CD4-positive, alpha-beta memory T cell (primary cell): ENCODE measurements at regions not wholly inside any gene's neighbourhood (a gene's known extent, or its start where the extent isn't known, plus 50 kb on each side); places are given as distances from the start of the nearest gene placed in this dataset.

Source experiments
- CTCF ChIA-PET: fragments of 350-600 bp; sonication (Branson Sonifier 250); formaldehyde crosslinking; loops from one replicate; lab custom pipeline; 2021; ENCODE audit warnings: inconsistent platforms; ENCODE audit not compliant: partially characterized antibody; lab: Charles Lee
- POLR2A ChIA-PET: fragments of 350-600 bp; sonication (Branson Sonifier 250); formaldehyde crosslinking; loops from one replicate; lab custom pipeline; 2021; ENCODE audit not compliant: partially characterized antibody; lab: Charles Lee
- DNase-seq, 5 donors: peaks; one replicate each; pipeline versions ENCODE4 v3.0.0 to v3.0.0-alpha.2; 2020 to 2022; ENCODE audit warnings: mixed read lengths in 1 of 5
- H3K27ac ChIP-seq: one replicate; pipeline ENCODE4 v1.7.0; 2013; ENCODE audit warnings: low read depth, low read length
- H3K27me3 ChIP-seq: 2 replicates; pipeline ENCODE4 v1.7.0; 2013; ENCODE audit warnings: mild to moderate bottlenecking, low read length, moderate library complexity; ENCODE audit not compliant: insufficient read depth
- H3K36me3 ChIP-seq: 2 replicates; pipeline ENCODE4 v1.7.0; 2013; ENCODE audit warnings: mild to moderate bottlenecking, low read length, moderate library complexity; ENCODE audit not compliant: insufficient read depth
- H3K4me1 ChIP-seq: 2 replicates; pipeline ENCODE4 v1.7.0; 2013; ENCODE audit warnings: mild to moderate bottlenecking, low read length, moderate library complexity; ENCODE audit not compliant: insufficient read depth
- H3K4me3 ChIP-seq, 2 donors: one replicate each; pipeline ENCODE4 v1.7.0; 2013; ENCODE audit warnings: low read length in 2 of 2, mild to moderate bottlenecking in 1 of 2
- H3K9me3 ChIP-seq, 2 donors: one replicate each; pipeline ENCODE4 v1.7.0; 2013; ENCODE audit warnings: low read length in 2 of 2, control low read depth in 1 of 2; ENCODE audit not compliant: control insufficient read depth in 1 of 2
- H3K27ac Mint-ChIP-seq, 7 donors: one replicate each; pipeline ENCODE4 v1.8.0; 2020 to 2021; ENCODE audit warnings: mixed read lengths in 7 of 7, mild to moderate bottlenecking in 6 of 7, inconsistent platforms in 3 of 7, moderate library complexity in 3 of 7
- H3K27me3 Mint-ChIP-seq, 2 donors: one replicate each; pipeline ENCODE4 v1.8.0; 2020 to 2021; ENCODE audit warnings: mixed read lengths in 2 of 2
- H3K36me3 Mint-ChIP-seq, 2 donors: one replicate each; pipeline ENCODE4 v1.8.0; 2020 to 2021; ENCODE audit warnings: mixed read lengths in 2 of 2, inconsistent platforms in 1 of 2, mild to moderate bottlenecking in 1 of 2
- H3K4me1 Mint-ChIP-seq, 4 donors: one replicate each; pipeline ENCODE4 v1.8.0; 2020 to 2021; ENCODE audit warnings: mixed read lengths in 4 of 4, mild to moderate bottlenecking in 1 of 4
- H3K4me3 Mint-ChIP-seq, 8 donors: one replicate each; pipeline ENCODE4 v1.8.0; 2020 to 2021; ENCODE audit warnings: mixed read lengths in 8 of 8, mild to moderate bottlenecking in 7 of 8, moderate library complexity in 6 of 8, inconsistent platforms in 3 of 8
- H3K9me3 Mint-ChIP-seq, 8 donors: one replicate each; pipeline ENCODE4 v1.8.0; 2020 to 2021; ENCODE audit warnings: mixed read lengths in 8 of 8, mild to moderate bottlenecking in 5 of 8, inconsistent platforms in 3 of 8, moderate library complexity in 1 of 8
- intact Hi-C: fragments of 100-400 bp; cut with micrococcal nuclease; formaldehyde crosslinking; loops from one replicate; pipeline ENCODE4 v1.15.1; 2023

DNA sequence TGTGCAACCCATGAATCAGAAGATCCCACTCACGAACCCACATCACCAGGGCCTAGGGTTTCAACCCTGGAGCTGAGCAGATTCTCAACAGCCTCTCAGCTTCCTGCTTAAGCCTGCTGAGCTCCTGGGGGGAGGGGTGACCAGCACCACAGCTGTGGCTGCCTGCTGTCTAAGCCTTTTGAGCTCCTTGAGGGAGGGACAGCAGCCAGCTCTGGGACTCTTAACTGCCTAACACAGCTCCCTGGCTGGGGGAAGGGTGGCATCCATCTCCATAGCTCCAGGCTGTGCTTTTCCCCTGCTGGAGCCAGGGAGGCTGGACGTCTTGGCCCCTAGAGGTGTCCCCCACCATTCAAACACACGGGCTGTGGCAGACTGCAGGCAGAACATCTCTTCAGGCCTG, 250.3 kb downstream of the DMAC1 start:
- CTCF ChIA-PET, result no interaction called here
- Mint-ChIP-seq H3K27me3 (peaks cover 9 to 16% of the 10 kb centered on the region in 2 donors), H3K4me1 (no peaks in the 10 kb centered on the region), H3K36me3 (no peaks in the 10 kb centered on the region), H3K27ac (no peak overlapping the region), H3K4me3 (no peak overlapping the region), H3K9me3 (peaks cover 0 to 3% (median 0%) of the 10 kb centered on the region in 8 donors)
- no peak overlapping the region for H3K27ac ChIP-seq
- H3K27me3 ChIP-seq, result no peaks in the 10 kb centered on the region
- no peak overlapping the region for H3K4me3 ChIP-seq
- no peaks in the 10 kb centered on the region for H3K9me3 ChIP-seq
- POLR2A ChIA-PET, result no interaction called here
- no peaks in the 10 kb centered on the region for H3K4me1 ChIP-seq
- DNase-seq, result no peak
- no peaks in the 10 kb centered on the region for H3K36me3 ChIP-seq
- intact Hi-C loops, result no loop called here

DNA sequence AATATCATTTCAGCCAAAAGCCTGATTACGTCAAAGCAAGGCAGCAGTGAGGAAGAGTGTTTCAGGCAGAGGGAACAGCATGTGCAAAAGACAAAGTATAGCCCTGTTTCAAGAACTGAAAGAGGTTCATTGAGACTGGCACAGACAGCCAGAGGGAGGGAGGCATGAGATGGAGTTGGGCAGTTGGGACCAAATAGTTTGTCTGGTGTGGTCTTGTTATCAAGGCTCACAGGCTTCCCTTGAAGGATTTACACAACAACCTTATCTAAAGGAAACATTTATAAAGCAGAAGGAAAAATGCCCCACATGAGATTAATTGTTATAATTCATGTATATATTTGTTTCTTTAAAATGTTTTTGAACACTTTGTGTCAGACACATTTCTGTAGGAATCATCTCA, 253.3 kb downstream of the DMAC1 start:
- no peaks in the 10 kb centered on the region for H3K36me3 Mint-ChIP-seq
- peaks cover 6 to 16% of the 10 kb centered on the region in 2 donors for H3K27me3 Mint-ChIP-seq
- Histone ChIP-seq H3K4me1 (no peaks in the 10 kb centered on the region), H3K9me3 (no peaks in the 10 kb centered on the region), H3K27me3 (no peaks in the 10 kb centered on the region), H3K4me3 (no peak overlapping the region), H3K27ac (no peak overlapping the region), H3K36me3 (no peaks in the 10 kb centered on the region)
- no peaks in the 10 kb centered on the region for H3K4me1 Mint-ChIP-seq
- no peak overlapping the region for H3K4me3 Mint-ChIP-seq
- intact Hi-C loops, result no loop called here
- no peak for DNase-seq
- CTCF ChIA-PET, result no interaction called here
- H3K27ac Mint-ChIP-seq, result no peak overlapping the region
- H3K9me3 Mint-ChIP-seq, result no peaks in the 10 kb centered on the region
- POLR2A ChIA-PET, result no interaction called here

DNA sequence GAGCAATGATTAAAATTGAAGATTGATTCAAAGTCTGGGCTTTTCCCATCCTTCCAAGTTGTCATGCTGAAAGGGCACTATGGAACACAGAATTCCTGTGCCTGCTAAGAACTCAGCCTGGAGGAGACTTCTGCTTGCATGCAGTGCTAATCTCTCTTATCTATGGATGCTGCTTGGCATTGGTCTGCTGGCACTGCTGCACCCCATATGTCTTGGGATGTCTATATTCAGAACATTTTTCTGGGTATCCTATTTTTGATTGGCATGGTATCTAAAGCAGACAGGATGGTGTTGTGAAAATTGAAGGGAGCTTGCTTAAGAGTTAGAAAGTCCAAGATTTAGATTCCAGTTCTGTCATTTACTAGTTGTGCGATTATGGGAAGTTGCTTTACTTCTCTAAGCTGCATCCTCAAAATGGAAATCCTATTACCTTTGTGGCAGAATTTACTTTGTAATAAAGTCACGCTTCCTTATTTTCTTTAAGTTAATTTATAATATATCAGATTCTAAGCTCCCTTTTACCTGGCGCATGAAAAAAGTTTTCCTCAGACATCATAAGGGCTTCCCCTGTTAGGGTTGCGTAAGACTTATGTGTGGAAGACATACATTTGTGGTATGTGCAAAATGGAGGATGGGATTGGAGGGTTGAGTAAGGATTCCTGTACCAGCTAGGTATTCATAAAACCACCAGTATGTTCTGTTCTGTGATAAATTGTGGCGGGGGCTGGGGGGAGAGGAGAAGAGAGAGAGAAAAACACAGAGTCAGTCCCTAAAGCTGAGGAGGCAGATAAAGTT, 254.0 kb downstream of the DMAC1 start:
- no peak overlapping the region for H3K4me3 Mint-ChIP-seq
- no peaks in the 10 kb centered on the region for H3K4me1 Mint-ChIP-seq
- no peak overlapping the region for H3K4me3 ChIP-seq
- intact Hi-C loops, result no loop called here
- no peak overlapping the region for H3K27ac Mint-ChIP-seq
- ChIA-PET CTCF (interaction anchor here (1.1 kb wide), 1 partner anchor 11 kb away, joined by 3 read pairs; no protein-coding TSS in a partner anchor), POLR2A (no interaction called here)
- no peaks in the 10 kb centered on the region for H3K4me1 ChIP-seq
- H3K36me3 Mint-ChIP-seq, result no peaks in the 10 kb centered on the region
- DNase-seq, result no peak
- no peak overlapping the region for H3K27ac ChIP-seq
- no peaks in the 10 kb centered on the region for H3K9me3 Mint-ChIP-seq
- peaks cover 6 to 16% of the 10 kb centered on the region in 2 donors for H3K27me3 Mint-ChIP-seq
- no peaks in the 10 kb centered on the region for H3K27me3 ChIP-seq
- no peaks in the 10 kb centered on the region for H3K9me3 ChIP-seq
- no peaks in the 10 kb centered on the region for H3K36me3 ChIP-seq

DNA sequence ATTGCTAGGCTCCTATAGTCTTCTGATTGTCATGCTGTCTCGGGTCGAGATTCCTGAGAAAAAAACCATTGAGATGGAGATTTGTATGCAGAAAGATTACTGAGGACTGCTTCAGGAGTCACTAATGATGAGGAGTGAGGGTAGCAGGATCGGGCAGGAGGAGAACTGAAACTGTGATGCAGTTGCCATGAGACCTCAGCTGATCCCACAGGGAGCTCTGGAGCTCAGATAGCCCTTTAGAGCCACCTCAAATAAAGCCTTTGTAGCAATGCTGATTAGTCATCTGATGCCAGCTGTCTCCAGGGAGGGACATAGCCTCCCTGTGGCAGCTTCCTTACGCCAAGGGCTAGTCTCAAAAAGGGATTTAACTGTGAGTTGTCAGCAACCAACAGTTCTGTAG, 256.9 kb downstream of the DMAC1 start:
- no peak overlapping the region for H3K27ac Mint-ChIP-seq
- H3K4me1 ChIP-seq, result no peaks in the 10 kb centered on the region
- DNase-seq, result no peak
- no peak overlapping the region for H3K27ac ChIP-seq
- H3K27me3 ChIP-seq, result no peaks in the 10 kb centered on the region
- H3K27me3 Mint-ChIP-seq, result peaks cover 4 to 11% of the 10 kb centered on the region in 2 donors
- no peaks in the 10 kb centered on the region for H3K4me1 Mint-ChIP-seq
- intact Hi-C loops, result no loop called here
- no peak overlapping the region for H3K4me3 ChIP-seq
- no peaks in the 10 kb centered on the region for H3K9me3 ChIP-seq
- ChIA-PET POLR2A (no interaction called here), CTCF (no interaction called here)
- no peak overlapping the region for H3K4me3 Mint-ChIP-seq
- H3K9me3 Mint-ChIP-seq, result peaks cover 0 to 2% (median 0%) of the 10 kb centered on the region in 8 donors
- H3K36me3 ChIP-seq, result no peaks in the 10 kb centered on the region
- no peaks in the 10 kb centered on the region for H3K36me3 Mint-ChIP-seq

DNA sequence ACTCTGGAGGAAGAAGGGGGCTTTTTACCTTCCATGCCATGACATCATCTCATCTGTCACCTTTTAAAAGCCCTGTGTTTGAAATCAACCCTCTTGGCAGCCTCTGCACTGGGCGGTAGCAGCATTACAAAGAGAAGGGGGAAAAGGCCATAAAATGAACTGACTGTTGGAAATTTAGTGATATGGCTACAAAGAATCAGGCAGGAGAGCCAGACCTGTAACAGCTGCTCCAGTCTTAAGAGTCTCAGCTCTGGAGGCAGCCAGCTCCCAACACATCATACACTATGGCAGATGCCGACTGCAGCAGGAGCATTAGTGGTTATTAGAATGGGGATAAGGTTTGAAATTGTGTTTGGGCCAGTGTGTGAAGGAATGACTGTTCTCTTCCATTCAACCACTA, 257.5 kb downstream of the DMAC1 start:
- H3K9me3 Mint-ChIP-seq, result peaks cover 0 to 2% (median 0%) of the 10 kb centered on the region in 8 donors
- Histone ChIP-seq H3K27me3 (no peaks in the 10 kb centered on the region), H3K36me3 (no peaks in the 10 kb centered on the region), H3K4me1 (no peaks in the 10 kb centered on the region), H3K4me3 (no peak overlapping the region), H3K9me3 (no peaks in the 10 kb centered on the region), H3K27ac (no peak overlapping the region)
- intact Hi-C loops, result no loop called here
- no peak for DNase-seq
- H3K27me3 Mint-ChIP-seq, result peaks cover 4 to 11% of the 10 kb centered on the region in 2 donors
- H3K36me3 Mint-ChIP-seq, result no peaks in the 10 kb centered on the region
- H3K4me1 Mint-ChIP-seq, result no peaks in the 10 kb centered on the region
- ChIA-PET POLR2A (no interaction called here), CTCF (no interaction called here)
- no peak overlapping the region for H3K27ac Mint-ChIP-seq
- no peak overlapping the region for H3K4me3 Mint-ChIP-seq

DNA sequence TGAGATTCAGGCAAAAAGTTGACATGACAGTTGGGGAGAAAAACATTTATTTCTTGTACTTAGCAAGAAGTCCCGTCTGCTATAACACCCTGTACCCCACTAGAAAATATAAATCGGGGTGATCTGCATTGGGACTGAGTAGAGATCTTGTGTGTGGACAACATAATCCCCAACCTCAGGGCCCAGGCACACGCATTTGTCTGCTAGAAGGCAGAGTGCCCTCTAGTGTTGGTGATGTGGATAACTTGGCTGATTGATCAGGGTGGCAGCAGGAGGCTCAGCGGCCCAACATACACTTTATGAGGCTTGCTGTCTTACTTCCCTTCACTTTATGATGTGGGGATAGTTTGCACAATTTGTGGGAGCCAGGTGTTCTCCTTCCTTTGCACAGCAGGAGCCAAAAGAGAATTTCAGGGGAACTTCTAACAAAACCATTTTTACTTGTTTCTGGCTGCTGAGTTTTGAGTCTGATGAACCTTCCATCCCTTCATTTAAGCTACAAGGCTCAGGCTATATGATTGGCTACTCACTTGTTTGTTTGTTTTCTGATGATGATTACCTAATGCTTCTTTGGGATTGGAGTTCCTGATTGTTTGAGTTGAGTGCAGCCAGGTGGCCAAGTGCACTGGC, 263.2 kb downstream of the DMAC1 start:
- H3K27ac Mint-ChIP-seq, result peak overlapping the region in 1 of 7 donors; percentile 13
- DNase-seq, result peak in 3 of 5 donors; percentile 7 to 11 (median 9)

DNA sequence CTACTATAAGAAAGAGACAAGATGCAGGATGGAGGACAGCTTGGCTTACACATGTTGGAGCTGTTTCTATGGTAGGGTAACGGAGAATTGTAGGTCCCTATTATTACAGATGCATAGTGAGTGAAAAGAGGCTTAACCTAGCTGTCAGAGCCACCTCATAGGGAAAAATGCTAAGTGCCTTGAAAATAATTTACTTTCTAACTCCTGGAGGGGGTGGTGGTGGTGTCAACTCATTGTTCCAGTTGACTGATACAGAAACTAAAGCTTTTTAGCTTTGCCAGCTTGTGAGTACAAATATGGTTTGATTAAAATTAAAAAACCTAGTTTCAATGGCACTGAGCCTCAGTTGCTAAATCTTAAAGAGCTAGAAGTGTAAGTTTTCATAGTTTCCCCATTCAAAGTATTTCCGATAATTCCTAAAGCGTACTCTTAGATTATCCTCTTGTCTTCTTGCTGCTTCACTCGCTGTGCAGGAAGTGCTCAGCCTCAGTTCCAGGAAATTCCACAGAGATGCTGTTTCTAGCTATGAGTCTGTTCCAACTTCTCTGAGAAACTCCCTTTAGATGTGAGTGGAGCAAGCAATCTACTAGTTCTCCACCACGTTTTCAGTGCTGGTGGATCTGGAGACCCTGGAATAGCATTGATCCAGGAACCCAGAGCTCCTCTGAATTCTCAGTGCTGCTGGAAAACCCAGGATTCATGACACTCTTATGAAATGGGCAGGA, 265.2 kb downstream of the DMAC1 start:
- no peaks in the 10 kb centered on the region for H3K27me3 ChIP-seq
- Mint-ChIP-seq H3K27me3 (peaks cover 13 to 14% of the 10 kb centered on the region in 2 donors), H3K9me3 (peaks cover 0 to 5% (median 0%) of the 10 kb centered on the region in 8 donors), H3K4me3 (no peak overlapping the region), H3K4me1 (no peaks in the 10 kb centered on the region), H3K36me3 (no peaks in the 10 kb centered on the region), H3K27ac (no peak overlapping the region)
- POLR2A ChIA-PET, result no interaction called here
- intact Hi-C loops, result no loop called here
- H3K4me3 ChIP-seq, result no peak overlapping the region
- CTCF ChIA-PET, result interaction anchor here (0.7 to 1.2 kb wide), 2 partner anchors 10 to 21 kb away, joined by 3 read pairs; no protein-coding TSS in a partner anchor
- no peaks in the 10 kb centered on the region for H3K36me3 ChIP-seq
- H3K4me1 ChIP-seq, result no peaks in the 10 kb centered on the region
- no peaks in the 10 kb centered on the region for H3K9me3 ChIP-seq
- DNase-seq, result no peak
- H3K27ac ChIP-seq, result no peak overlapping the region

More for the DNA sequence above, 263.2 kb downstream of the DMAC1 start:
- intact Hi-C loops, result loop anchor here (5.0 kb wide), 1 partner anchor 949 kb away; no protein-coding TSS in a partner anchor
- Mint-ChIP-seq H3K9me3 (peaks cover 0 to 2% (median 0%) of the 10 kb centered on the region in 8 donors), H3K4me3 (no peak overlapping the region), H3K27me3 (peaks cover 5 to 9% of the 10 kb centered on the region in 2 donors), H3K4me1 (no peaks in the 10 kb centered on the region), H3K36me3 (no peaks in the 10 kb centered on the region)
- H3K27me3 ChIP-seq, result no peaks in the 10 kb centered on the region
- no peak overlapping the region for H3K4me3 ChIP-seq
- no peaks in the 10 kb centered on the region for H3K4me1 ChIP-seq
- CTCF ChIA-PET, result no interaction called here
- POLR2A ChIA-PET, result no interaction called here
- no peak overlapping the region for H3K27ac ChIP-seq
- no peaks in the 10 kb centered on the region for H3K9me3 ChIP-seq
- H3K36me3 ChIP-seq, result no peaks in the 10 kb centered on the region
